ENCODE measurements at regions not wholly inside any gene's neighbourhood (a gene's known extent, or its start where the extent isn't known, plus 50 kb on each side); places are given as distances from the start of the nearest gene placed in this dataset.

DNA sequence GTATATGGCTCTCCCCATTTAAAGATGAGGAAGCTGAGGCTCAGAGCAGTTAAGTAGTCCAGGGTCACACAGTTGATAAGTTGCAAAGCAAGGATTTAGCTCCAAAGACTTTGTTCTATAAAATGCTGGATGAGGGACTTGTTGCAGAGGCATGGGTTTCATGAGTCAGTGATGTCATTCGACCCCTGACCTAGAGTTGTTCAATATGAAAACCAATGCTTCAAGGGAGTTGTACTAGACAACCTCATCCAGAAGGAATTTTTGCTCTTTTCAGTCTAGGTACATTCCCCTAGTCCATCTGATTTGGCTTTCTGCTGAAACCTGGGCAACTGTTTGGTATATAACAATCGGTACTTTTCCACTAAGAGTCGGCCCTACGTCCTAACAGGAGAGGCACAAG, 550.4 kb downstream of the EBF1 start:
- DNase-seq (no peak), ATAC-seq (no peak)
- H3K4me1 ChIP-seq, result peaks cover 0 to under 1% (median 0%) of the 10 kb centered on the region in 4 donors
- H3K4me3 ChIP-seq, result no peak overlapping the region
- WGBS (ENCODE audit: insufficient coverage, low coverage, low lambda C conversion rate, missing lambda C conversion rate), result 80% methylated on average over 1 of the region's 4 CpGs
- no peaks in the 10 kb centered on the region for H3K36me3 ChIP-seq
- H3K27ac ChIP-seq, result no peak overlapping the region
- H3K27me3 ChIP-seq, result no peaks in the 10 kb centered on the region
- intact Hi-C loops (cut with DNase I), result no loop called here
- no peaks in the 10 kb centered on the region for H3K9me3 ChIP-seq
- TF ChIP-seq, protein P1, sequence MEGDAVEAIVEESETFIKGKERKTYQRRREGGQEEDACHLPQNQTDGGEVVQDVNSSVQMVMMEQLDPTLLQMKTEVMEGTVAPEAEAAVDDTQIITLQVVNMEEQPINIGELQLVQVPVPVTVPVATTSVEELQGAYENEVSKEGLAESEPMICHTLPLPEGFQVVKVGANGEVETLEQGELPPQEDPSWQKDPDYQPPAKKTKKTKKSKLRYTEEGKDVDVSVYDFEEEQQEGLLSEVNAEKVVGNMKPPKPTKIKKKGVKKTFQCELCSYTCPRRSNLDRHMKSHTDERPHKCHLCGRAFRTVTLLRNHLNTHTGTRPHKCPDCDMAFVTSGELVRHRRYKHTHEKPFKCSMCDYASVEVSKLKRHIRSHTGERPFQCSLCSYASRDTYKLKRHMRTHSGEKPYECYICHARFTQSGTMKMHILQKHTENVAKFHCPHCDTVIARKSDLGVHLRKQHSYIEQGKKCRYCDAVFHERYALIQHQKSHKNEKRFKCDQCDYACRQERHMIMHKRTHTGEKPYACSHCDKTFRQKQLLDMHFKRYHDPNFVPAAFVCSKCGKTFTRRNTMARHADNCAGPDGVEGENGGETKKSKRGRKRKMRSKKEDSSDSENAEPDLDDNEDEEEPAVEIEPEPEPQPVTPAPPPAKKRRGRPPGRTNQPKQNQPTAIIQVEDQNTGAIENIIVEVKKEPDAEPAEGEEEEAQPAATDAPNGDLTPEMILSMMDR (IDR thresholded peaks at IDR 0.05), result no peak
- TF ChIP-seq POLR2A (IDR thresholded peaks at IDR 0.05), result no peak

DNA sequence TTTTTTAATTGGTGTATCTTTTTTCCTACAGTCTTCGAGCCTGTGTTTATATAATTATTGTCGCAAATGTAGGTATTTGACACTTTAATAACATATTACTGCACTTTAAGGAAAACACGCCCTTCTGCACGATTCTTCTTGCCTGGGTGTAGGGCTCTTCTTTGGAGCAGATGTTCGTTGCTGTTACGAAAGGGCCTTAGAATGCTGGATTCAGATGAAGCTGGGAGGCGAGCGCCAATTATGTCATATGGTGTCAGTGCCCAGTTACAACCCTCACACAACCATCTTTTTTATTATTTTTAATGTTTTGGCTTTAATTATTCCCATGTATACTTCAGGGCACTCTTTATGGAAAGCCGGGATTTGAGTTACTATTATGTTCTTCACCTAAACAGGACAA, 553.0 kb downstream of the EBF1 start:
- Histone ChIP-seq H3K4me1 (peaks cover 0 to 11% (median 2%) of the 10 kb centered on the region in 4 donors), H3K27me3 (no peaks in the 10 kb centered on the region), H3K27ac (no peak overlapping the region), H3K4me3 (no peak overlapping the region), H3K9me3 (no peaks in the 10 kb centered on the region), H3K36me3 (no peaks in the 10 kb centered on the region)
- intact Hi-C loops (cut with DNase I), result no loop called here
- TF ChIP-seq, protein P1 (IDR thresholded peaks at IDR 0.05), result no peak
- no peak for TF ChIP-seq POLR2A (IDR thresholded peaks at IDR 0.05)
- no peak for ATAC-seq
- DNase-seq, result no peak
- 79% methylated on average over 9 of the region's 9 CpGs for WGBS (ENCODE audit: insufficient coverage, low coverage, low lambda C conversion rate, missing lambda C conversion rate)

DNA sequence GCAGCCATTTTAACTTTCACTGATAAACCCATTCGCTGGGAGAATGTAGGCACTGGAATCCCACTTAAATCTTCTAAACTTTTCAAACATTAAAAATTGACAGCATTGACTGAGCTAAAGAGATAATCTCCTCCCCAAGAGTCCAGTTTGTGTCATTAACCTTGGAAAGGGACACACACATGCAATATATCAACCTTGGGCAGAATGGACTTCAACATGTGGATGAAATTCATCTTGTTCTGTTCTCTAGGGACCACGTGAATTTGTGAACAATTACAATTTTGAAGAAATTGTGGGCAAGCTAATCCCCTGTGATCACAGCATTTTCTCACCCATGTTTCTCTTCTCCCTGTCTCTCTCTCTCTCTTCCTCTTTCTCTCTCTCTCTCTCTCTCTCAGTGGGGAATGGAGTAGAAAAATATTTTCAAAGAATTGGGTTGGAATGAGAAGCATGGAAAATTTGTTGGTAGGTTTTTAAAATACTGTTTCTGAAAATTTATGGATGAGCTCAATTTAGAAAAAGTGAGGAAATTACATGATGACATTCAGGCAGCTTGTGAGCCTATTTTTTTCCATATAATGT, 553.7 kb downstream of the EBF1 start:
- H3K36me3 ChIP-seq, result no peaks in the 10 kb centered on the region
- DNase-seq (no peak), ATAC-seq (no peak)
- intact Hi-C loops (cut with DNase I), result no loop called here
- peaks cover 0 to 11% (median 2%) of the 10 kb centered on the region in 4 donors for H3K4me1 ChIP-seq
- 57% methylated on average over 2 of the region's 2 CpGs for WGBS (ENCODE audit: insufficient coverage, low coverage, low lambda C conversion rate, missing lambda C conversion rate)
- no peaks in the 10 kb centered on the region for H3K9me3 ChIP-seq
- no peaks in the 10 kb centered on the region for H3K27me3 ChIP-seq
- no peak for TF ChIP-seq POLR2A (IDR thresholded peaks at IDR 0.05)
- TF ChIP-seq, protein P1 (IDR thresholded peaks at IDR 0.05), result no peak
- no peak overlapping the region for H3K27ac ChIP-seq
- no peak overlapping the region for H3K4me3 ChIP-seq

DNA sequence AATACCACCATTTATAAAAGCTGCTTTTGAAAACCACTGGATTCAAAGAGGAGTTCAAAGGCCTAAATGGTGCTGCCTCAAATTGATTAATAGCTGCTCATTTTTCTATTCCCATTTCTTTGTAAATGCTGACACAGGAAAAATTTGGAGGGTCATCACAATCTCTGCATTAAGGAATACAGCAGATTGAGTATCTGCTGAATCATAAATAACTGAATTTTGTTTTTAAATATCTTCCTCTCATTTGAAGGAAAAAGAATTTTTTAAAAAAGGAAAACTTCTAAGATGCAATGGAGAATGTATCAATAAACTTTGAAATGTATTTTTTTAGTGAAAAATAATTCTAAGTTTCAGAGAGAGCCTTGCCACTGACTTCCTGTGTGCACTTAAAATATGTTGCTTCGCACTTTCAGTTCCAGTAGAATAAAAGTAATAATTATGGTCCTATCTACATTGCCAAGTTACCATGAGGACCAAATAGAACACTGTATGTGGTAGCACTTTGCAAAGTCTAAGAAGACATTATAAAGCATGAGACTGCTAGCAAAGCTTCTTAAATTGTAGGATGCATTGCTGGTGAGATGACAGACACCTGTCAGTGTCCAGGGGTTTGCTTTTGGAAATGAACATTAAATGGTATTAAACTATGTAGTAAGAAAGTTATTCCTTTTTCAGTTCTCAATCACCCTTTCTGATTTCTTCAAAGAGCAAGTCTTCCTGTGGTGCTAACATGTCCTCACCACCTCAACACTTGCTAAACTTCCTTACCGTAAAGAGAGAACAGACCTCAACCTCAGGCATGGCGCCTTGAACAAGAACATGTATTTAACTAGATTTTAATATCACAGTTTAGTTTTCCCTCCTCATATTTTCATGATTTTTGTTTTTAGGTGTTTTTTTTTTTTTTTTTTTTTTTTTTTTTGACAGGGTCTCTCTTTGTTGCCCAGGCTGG, 555.1 kb downstream of the EBF1 start:
- intact Hi-C loops (cut with DNase I), result no loop called here
- no peak for DNase-seq
- peaks cover 0 to 11% (median 2%) of the 10 kb centered on the region in 4 donors for H3K4me1 ChIP-seq
- WGBS (ENCODE audit: insufficient coverage, low coverage, low lambda C conversion rate, missing lambda C conversion rate), result 81% methylated on average over 3 of the region's 3 CpGs
- no peaks in the 10 kb centered on the region for H3K36me3 ChIP-seq
- H3K27me3 ChIP-seq, result no peaks in the 10 kb centered on the region
- ATAC-seq, result no peak
- H3K9me3 ChIP-seq, result no peaks in the 10 kb centered on the region
- no peak overlapping the region for H3K4me3 ChIP-seq
- TF ChIP-seq, protein P1 (IDR thresholded peaks at IDR 0.05), result no peak
- TF ChIP-seq POLR2A (IDR thresholded peaks at IDR 0.05), result no peak
- no peak overlapping the region for H3K27ac ChIP-seq
